ENCODE measurements at regions not wholly inside any gene's neighbourhood (a gene's known extent, or its start where the extent isn't known, plus 50 kb on each side); places are given as distances from the start of the nearest gene placed in this dataset.

- H3K36me3 ChIP-seq (ENCODE audit: control insufficient read depth in 1 of 2, insufficient read depth in 2 of 2, low read length in 2 of 2): no peaks in the 10 kb centered on the region
- H3K4me1 ChIP-seq (ENCODE audit: control insufficient read depth in 1 of 2, insufficient read depth in 2 of 2, low read length in 2 of 2): no peaks in the 10 kb centered on the region
- H3K27me3 ChIP-seq (ENCODE audit: insufficient read depth, low read length): 0 out of 2 replicates have a peak, but pooled peaks cover 3% of the 10 kb centered on the region
- H3K4me2 ChIP-seq (ENCODE audit: low read length): no peak overlapping the region
- H2AFZ ChIP-seq (ENCODE audit: low read depth, low read length, poor library complexity, severe bottlenecking): no peak overlapping the region
- RAD21 ChIA-PET (ENCODE audit: low non-redundant PET in 1 of 2, low total read pairs in 2 of 2, uncharacterized antibody in 2 of 2, unreplicated experiment in 2 of 2): no interaction called here
- ATAC-seq (no peak), DNase-seq (ENCODE audit: low read depth, low spot score) (no peak)
- no peak overlapping the region for H3K4me3 ChIP-seq (replicated peaks in 1 of 2; ENCODE audit: low read depth in 1 of 2, low read length in 2 of 2)
- CTCF ChIA-PET: no interaction called here
- POLR2A ChIA-PET: no interaction called here
- no peak overlapping the region for H3K27ac ChIP-seq (ENCODE audit: low read depth, low read length)
- no peaks in the 10 kb centered on the region for H3K79me2 ChIP-seq (ENCODE audit: insufficient read depth, low read length)
- H3K9ac ChIP-seq (ENCODE audit: low read length): no peak overlapping the region
- H3K9me2 ChIP-seq (ENCODE audit: insufficient read depth): no peaks in the 10 kb centered on the region
- BruUV-seq (replicated peaks): no TSS peak
- intact Hi-C loops (cut with micrococcal nuclease): no loop called here
- no peaks in the 10 kb centered on the region for H4K20me1 ChIP-seq (ENCODE audit: insufficient read depth)
- H3K9me3 ChIP-seq (ENCODE audit: control insufficient read depth in 1 of 2, insufficient read depth in 1 of 2, low read depth in 1 of 2, low read length in 2 of 2): no peaks in the 10 kb centered on the region
- no peak for TF ChIP-seq FOSL1 (IDR thresholded peaks at IDR 0.05; ENCODE audit: low read depth)
- TF ChIP-seq TCF7L2 (IDR thresholded peaks at IDR 0.05; ENCODE audit: borderline replicate concordance, extremely low read depth, insufficient read depth, insufficient read length): no peak
- TF ChIP-seq CTCF (IDR thresholded peaks at IDR 0.05 in 2 of 3, conservative IDR thresholded peaks at IDR 0.05 in 1 of 3; ENCODE audit: borderline replicate concordance in 1 of 3, insufficient read depth in 1 of 3, low read depth in 2 of 3, low read length in 2 of 3): no peak
- no peak for TF ChIP-seq POLR2A (IDR thresholded peaks at IDR 0.05; ENCODE audit: borderline replicate concordance, extremely low read depth, insufficient read depth, insufficient read length)
- no peak for TF ChIP-seq SIN3A (IDR thresholded peaks at IDR 0.05; ENCODE audit: low read depth)
- no peak for TF ChIP-seq JUND (IDR thresholded peaks at IDR 0.05)
- TF ChIP-seq ZFX (IDR thresholded peaks at IDR 0.05): no peak
- TF ChIP-seq EGR1 (IDR thresholded peaks at IDR 0.05; ENCODE audit: low read depth): no peak
- no peak for TF ChIP-seq ZNF274 (IDR thresholded peaks at IDR 0.05; ENCODE audit: low read depth, low read length)
- TF ChIP-seq CBX3 (IDR thresholded peaks at IDR 0.05; ENCODE audit: low read depth): no peak
- no peak for TF ChIP-seq POLR2AphosphoS5 (IDR thresholded peaks at IDR 0.05; ENCODE audit: low read depth, low read length)
- TF ChIP-seq EZH2phosphoT487 (IDR thresholded peaks at IDR 0.05; ENCODE audit: borderline replicate concordance): no peak
- no peak for TF ChIP-seq SRF (IDR thresholded peaks at IDR 0.05; ENCODE audit: low read depth)
- no peak for TF ChIP-seq ZBTB33 (IDR thresholded peaks at IDR 0.05; ENCODE audit: extremely low read depth, insufficient replicate concordance, low read length)
- TF ChIP-seq EZH2 (IDR thresholded peaks at IDR 0.05): no peak
Measured at GRCh38 chr6:37761554-37762271, 57.8 kb upstream of the ZFAND3 start.

All from HCT116 (cell line).